ENCODE measurements at regions not wholly inside any gene's neighbourhood (a gene's known extent, or its start where the extent isn't known, plus 50 kb on each side); places are given as distances from the start of the nearest gene placed in this dataset.

DNA sequence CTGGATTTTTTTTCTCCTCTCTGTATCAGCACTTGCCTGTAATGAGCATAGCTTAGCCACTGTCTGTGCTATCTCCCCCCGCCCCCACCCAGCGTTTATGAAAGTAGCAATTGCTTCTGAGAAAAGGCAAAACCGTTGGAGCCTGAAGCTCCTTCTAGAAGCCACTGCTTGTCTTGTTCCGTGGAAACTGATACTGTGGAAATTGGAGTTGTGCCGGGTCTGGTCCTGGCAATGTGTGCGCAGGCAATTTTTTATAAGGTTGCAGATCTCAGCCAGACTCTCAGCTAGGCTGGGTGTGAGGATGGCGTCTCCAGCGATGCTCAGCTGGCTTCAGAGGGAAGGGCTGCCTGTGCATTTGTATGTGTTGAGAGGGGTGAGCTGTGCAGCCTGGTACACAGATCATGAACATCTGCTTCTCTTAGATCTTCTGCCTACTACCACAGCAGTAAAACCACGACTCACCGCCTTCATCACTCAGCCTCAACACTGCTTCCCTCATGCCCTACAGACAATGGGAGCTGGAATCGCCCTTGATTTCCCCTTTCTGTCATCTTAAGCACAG is 72.4 kb upstream of the GTSF1L start:
- DNase-seq, result no peak

DNA sequence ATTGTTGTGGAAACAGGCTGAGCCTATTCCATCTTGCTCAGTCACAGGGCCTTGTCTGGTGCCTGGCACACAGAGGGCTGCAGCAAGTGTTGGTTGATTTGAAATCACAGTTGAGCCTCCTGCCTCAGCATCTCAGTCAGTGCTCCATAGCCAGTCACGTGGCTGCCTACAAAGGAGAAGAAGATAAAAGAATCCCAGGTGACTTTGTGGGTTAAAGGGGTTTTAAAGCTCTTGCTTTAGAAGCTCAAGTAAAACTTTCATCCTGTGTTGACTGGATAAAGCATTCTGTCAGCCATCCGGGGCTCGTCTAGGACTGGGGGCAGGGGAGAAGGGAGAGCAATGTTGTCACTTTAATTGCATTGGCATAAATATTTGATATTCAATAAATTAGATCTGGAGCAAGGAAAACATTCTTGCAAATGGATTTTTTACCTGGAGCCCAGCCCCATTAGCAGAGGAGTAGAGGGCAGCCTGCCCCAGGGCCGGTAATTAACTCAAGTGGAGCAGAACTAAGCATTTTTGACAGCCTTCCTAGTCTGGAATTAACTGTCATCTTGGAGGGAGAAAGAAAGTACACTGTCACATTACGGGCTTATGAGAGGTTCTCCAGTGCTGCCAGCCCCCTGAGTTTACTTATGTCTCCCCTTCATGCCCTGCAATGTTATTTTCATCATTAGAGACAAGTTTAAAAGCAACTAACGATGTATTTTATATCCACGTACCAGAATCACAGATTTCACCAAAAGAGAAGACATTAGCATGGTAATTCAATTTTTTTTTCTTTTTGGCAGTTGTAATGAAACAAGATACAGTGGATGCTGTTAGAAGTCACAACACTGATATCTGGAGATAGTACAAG is 71.7 kb upstream of the GTSF1L start:
- no peak for DNase-seq

DNA sequence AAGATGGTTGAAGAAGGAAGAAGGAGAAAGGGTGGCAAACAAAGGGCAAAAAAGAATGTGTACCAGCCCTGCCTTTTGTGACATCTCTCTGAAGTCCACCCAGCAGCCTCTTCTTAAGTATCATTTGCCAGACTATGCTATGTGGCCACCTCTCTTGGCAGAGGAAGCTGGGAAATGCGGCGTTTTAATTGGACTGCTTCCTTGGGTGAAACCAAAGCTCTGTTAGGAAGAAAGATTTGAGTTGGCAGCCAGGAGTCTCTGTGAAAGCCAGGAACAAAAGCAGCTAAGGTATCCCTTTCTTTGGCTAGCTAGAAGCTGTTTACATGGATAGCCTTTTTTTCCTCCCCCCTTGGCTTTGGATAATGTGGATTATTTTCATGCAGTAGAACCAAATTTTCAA is 67.5 kb upstream of the GTSF1L start:
- no peak for DNase-seq

DNA sequence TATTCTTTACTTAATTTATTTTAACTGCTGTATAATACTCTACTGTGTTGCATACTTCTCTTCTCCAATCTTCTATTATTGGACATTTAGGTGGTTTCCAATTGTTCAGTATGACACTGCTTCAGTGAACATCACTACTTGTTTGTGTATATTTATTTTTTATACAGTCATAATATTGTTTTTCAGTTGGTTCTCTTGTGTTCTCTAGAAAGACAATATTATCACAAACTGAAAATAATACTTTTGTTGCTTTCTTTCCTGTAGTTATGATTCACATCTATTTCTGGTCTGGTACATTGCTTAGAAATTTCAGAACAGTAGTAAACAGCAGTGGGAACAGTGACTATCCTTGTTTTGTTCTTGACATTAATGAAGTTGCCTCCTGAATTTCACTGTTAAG is 62.8 kb upstream of the GTSF1L start:
- no peak for DNase-seq

DNA sequence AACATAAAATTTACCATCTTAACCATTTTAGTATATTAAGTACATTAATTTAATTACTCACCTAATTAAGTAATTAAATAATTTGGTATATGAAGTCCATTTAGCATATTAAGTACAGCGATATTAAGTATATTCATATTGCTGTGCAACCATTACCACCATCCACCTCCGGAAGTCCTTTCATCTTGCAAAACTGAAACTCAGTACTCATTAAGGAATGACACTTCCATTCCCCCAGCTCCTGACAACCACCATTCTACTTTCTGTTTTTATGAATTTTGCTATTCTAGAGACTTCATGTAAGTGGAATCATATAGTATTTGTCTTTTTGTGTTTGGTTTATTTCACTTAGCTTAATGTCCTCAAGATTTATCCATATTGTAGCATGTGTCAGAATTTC is 61.1 kb upstream of the GTSF1L start:
- no peak for DNase-seq

DNA sequence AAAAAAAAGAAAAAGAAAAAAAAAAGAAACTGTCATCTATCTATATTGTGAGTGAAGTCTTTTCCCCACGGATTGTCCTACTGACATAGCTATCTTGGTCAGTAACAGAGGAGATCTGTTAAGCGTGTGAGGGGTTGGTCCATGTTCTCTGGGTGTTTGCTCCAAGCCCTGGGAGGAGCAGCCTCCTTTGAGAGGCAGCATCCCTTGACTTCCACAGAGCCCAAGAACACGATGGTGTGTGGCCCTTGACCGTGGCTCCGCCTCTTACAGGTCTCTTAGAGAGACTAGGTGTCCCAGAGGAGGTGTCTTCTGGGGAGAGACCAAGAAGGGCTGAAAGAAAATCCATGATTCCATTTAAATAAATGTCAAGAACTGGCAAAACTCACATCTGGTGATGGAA is 60.1 kb upstream of the GTSF1L start:
- DNase-seq, result no peak

DNA sequence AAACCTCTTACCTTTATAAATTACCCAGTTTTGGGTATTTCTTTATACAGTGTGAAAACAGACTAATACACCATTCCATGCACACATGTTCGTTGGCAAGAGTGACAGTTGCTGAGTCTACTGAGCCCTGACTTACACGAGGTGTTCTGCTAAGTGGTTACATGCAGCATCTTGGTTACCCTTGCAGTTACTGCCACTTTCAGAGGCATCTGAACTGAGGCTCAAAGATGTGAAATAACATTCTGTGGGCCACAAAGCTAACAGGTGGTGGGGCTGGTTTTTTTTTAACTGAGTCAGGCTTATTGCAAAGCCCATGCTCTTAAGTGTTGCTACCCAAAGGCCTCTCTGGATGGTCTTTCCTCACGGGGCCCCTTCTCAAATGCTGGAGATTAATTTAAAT is 54.4 kb upstream of the GTSF1L start:
- no peak for DNase-seq

DNA sequence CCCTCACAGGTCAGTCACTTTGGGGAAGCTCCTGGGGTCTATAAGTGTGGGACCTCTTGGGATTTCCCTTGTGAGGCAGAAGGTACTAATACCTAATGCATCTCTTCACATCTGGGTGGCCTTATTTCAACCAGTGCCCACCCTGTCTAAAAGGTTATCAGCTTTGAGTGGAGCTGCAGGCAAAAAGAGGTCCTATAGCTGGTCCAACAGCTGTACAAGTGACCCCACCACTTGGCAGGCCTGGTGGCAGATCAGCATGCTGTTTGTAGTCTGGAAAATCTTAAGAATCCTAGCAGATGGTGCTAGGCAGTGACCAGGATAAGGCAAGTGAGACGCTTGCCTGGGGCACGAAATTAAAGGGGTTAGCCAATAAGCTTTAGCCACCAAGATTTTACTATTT is 51.6 kb upstream of the GTSF1L start:
- DNase-seq, result no peak

DNA sequence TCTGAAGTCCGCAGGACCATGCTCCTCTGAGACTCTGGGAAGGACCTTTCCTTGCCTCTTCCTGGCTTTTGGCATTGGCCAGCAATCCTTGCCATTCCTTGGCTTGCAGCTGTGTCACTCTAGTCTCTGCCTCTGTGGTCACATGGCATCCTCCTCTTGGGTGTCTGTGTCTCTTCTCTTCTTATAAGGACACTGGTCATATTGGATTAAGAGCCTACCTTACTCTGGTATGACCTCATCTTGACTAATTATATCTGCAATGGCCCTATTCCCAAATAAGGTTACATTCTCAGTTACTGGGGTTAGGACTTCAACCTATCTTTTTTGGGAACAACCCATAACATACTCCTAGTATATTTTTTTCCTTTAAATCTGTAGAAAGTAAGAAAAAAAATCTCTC is 49.9 kb upstream of the GTSF1L start:
- no peak for DNase-seq

All from 8988T (cell line).